RWPE1 (cell line): ENCODE measurements at regions not wholly inside any gene's neighbourhood (a gene's known extent, or its start where the extent isn't known, plus 50 kb on each side); places are given as distances from the start of the nearest gene placed in this dataset.

Experiments
- CTCF ChIA-PET: fragments of 350-600 bp; sonication (Branson Sonifier 250); formaldehyde crosslinking; extraction: SDS; loops from one replicate; lab custom pipeline; 2021; lab: Yijun Ruan, JAX
- POLR2A ChIA-PET: fragments of 400-600 bp; formaldehyde crosslinking; extraction: SDS; loops from one replicate; lab custom pipeline; 2020; ENCODE audit warnings: antibody characterized with exemption; ENCODE audit not compliant: low non-redundant PET; lab: Yijun Ruan, JAX
- DNase-seq: peaks from one replicate; pipeline ENCODE4 v3.0.0; 2012; ENCODE audit warnings: low spot score
- H3K27ac ChIP-seq: fragments of 450-650 bp; 2 replicates; pipeline ENCODE4 v1.5.1; 2017
- TF ChIP-seq, protein P1 (sequence below): fragments of 450-650 bp; conservative IDR thresholded peaks from 2 replicates; pipeline ENCODE4 v1.5.1; 2017; ENCODE audit warnings: low read depth, mild to moderate bottlenecking

DNA sequence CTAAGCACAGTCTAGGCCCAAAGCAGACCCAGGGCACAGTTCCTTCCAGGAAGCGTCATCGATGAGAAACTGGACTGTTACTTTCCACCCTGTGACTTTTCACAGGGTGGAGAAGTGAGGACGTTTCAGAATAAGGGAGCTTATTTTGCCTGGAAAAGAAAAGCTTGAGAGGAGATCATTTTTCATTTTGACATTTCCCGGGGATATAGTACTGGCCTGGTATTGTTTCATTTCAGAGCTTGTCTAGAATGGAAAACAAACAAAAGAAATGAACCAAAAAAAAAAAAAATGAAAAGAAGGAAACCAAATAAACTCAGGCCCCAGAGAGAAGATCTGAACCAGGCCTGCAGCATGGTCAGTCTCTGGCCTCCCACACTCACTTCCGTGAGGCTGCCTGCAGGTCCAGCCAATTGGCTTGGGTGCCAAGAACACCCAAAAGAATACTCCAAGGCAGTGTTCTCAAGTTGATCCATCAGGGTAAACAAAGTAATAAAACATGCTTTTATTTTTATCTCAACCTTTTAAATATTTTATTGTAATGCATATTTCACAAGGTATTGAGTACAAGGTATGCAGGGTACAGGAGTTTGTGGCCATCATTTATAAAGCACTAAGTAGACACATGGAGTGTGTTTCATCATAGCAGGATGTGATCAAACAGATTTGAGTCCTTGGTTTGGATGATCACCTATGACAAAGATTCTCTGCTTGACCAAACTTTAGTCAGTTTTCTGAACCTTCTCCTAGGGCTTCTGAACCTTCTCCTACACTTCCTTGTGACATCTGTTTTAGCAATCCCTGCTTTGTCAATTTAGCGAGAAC is 176.9 kb upstream of the GGTLC1 start:
- TF ChIP-seq, protein P1, sequence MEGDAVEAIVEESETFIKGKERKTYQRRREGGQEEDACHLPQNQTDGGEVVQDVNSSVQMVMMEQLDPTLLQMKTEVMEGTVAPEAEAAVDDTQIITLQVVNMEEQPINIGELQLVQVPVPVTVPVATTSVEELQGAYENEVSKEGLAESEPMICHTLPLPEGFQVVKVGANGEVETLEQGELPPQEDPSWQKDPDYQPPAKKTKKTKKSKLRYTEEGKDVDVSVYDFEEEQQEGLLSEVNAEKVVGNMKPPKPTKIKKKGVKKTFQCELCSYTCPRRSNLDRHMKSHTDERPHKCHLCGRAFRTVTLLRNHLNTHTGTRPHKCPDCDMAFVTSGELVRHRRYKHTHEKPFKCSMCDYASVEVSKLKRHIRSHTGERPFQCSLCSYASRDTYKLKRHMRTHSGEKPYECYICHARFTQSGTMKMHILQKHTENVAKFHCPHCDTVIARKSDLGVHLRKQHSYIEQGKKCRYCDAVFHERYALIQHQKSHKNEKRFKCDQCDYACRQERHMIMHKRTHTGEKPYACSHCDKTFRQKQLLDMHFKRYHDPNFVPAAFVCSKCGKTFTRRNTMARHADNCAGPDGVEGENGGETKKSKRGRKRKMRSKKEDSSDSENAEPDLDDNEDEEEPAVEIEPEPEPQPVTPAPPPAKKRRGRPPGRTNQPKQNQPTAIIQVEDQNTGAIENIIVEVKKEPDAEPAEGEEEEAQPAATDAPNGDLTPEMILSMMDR = no peak
- DNase-seq = no peak
- POLR2A ChIA-PET = no interaction called here
- CTCF ChIA-PET = interaction anchor here (0.6 kb wide), 1 partner anchor 601 kb away, joined by 3 read pairs; no protein-coding TSS in a partner anchor
- no peak overlapping the region for H3K27ac ChIP-seq

DNA sequence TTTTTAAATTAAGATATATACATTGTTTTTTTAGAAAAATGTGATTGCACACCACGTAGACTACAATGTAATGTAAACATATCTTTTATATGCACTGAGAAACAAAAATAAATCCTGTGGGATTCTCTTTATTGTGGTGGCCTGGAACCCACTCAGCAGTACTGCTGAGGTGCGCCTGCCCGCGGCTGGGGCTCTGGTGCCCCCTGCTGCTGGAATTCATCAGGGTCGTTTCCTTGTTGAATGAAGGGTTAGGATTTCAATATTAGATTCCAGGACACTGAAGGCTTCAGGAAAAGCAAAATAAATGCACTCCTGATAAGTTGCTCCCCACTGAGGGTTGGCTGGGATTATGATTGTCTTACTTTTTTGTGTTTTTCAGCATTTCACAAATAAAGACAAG is 175.8 kb upstream of the GGTLC1 start:
- no peak for DNase-seq
- no peak overlapping the region for H3K27ac ChIP-seq
- CTCF ChIA-PET = no interaction called here
- POLR2A ChIA-PET = no interaction called here
- TF ChIP-seq, protein P1 = no peak; the same call in 1 of the 2 replicates

DNA sequence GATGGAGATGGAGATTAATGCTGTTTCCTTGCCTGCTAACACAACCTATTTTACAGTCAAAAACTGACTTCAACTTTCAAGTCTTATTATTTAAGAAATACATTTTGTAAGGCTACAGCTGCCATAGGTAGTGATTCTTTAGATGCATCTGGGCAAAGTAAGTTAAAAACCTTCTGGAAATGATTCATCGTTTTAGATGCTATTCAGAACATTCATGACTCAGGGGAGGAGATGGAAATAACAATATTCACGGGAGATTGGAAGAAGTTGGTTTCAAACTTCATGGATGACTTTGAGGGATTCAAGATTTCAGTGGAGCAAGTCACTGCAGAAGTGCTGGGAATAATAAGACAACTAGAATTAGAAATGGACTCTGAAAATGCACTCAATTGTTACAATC is 174.9 kb upstream of the GGTLC1 start:
- H3K27ac ChIP-seq = no peak overlapping the region
- TF ChIP-seq, protein P1 = no peak
- no peak for DNase-seq
- ChIA-PET POLR2A (no interaction called here), CTCF (no interaction called here)

DNA sequence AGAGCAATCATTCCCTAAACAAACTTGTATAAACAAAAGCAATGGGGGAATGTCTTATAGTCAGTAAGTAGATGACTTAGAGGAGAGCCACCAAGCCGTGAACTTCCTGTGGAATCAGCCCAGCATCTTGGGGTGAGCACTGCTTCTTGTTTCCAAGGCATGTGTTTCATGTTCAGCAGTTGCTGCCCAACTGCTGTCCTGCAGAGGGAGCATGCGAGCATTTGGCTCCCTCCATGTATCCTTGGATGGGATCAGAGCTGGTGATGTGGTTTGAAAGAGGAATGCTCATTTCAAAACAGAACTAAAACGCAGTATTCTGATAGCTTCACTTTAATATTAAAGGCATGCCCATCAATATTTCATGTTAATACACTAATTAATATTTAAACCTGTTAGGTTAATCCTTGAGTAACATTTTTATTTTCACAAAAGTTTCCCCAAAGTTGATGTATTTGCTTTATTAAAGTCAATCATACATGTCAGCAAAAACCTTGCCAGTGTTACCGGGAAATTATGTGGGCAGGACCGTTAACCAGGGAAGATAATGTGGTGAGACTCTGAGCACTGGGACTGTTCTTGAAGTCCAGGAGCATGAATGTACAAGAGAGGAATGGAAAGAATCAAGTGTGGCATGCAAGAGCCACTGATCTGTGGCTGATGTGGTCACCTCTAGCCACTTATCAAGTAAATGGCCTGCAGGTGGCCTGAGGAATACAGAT is 172.1 kb upstream of the GGTLC1 start:
- DNase-seq = peak; percentile 41
- CTCF ChIA-PET = interaction anchor here (0.5 to 0.8 kb wide), 3 partner anchors 49 to 684 kb away, joined by 3 to 8 read pairs (median 3); no protein-coding TSS in a partner anchor
- TF ChIP-seq, protein P1 = peak; percentile 70
- POLR2A ChIA-PET = no interaction called here
- H3K27ac ChIP-seq = no peak overlapping the region

DNA sequence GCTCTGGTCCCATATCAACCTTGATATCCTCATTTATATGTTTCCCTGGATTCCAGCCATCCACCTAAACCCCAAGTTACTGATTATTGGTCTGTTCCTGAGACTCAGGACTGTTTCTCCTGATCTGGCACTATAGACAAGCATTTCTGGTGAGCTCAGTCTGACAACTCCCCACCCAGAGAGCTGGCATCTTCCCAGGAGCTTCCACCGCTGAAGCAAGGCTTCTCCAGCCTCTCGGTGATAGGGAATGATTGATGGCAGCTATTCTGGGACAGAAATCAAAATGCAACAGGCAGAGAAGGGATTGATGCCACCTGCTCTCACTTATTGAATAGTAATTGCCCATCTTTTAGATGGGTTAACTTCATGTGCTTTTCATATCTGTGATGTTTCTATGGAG is 169.7 kb upstream of the GGTLC1 start:
- no peak for DNase-seq
- CTCF ChIA-PET = interaction anchor here (0.6 to 1.0 kb wide), 4 partner anchors 8 to 155 kb away, joined by 3 to 5 read pairs (median 3); no protein-coding TSS in a partner anchor
- TF ChIP-seq, protein P1 = no peak
- H3K27ac ChIP-seq = no peak overlapping the region
- POLR2A ChIA-PET = no interaction called here

DNA sequence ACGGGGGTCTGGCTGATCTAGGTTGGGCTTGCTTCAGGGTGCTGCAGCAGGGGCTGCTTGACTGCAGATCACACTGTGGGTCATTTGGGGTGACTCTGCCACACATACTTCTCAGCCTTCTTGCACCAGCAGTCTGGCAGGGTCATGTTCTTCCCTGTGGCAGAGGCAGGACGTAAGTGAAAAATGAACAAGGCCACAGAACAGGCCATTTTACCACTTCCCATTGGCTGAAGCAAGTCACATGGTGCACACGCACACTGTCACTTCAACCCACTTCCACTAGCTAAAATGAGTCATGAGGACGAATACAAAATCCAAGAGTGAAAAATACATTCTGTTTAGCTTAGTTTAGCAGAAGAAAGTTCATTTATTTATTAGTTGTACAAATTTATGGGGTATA is 168.6 kb upstream of the GGTLC1 start:
- POLR2A ChIA-PET = no interaction called here
- CTCF ChIA-PET = no interaction called here

More for the DNA sequence above, 168.6 kb upstream of the GGTLC1 start:
- no peak overlapping the region for H3K27ac ChIP-seq
- TF ChIP-seq, protein P1 = no peak
- no peak for DNase-seq
